ENCODE measurements at regions not wholly inside any gene's neighbourhood (a gene's known extent, or its start where the extent isn't known, plus 50 kb on each side); places are given as distances from the start of the nearest gene placed in this dataset.
A peak's percentile ranks its signal among the peaks of the same experiment; 100 is the strongest.

- no peaks in the 10 kb centered on the region for H3K4me1 Mint-ChIP-seq
- DNase-seq (no peak), ATAC-seq (no peak)
- peaks cover 0 to 7% of the 10 kb centered on the region in 2 donors for H3K9me3 Mint-ChIP-seq
- H3K27me3 Mint-ChIP-seq: no peaks in the 10 kb centered on the region
- no peak overlapping the region for H3K27ac Mint-ChIP-seq
- H3K4me3 Mint-ChIP-seq: no peak overlapping the region
These were observed 64.7 kb upstream of the GATA5 start for GRCh38 chr20:62540504-62540903.

GRCh38 chr20:62542862-62543261 is 67.1 kb upstream of the GATA5 start:
- no peak overlapping the region for H3K4me3 Mint-ChIP-seq
- H3K27me3 Mint-ChIP-seq: peaks cover 13% of the 10 kb centered on the region
- no peak overlapping the region for H3K27ac Mint-ChIP-seq
- no peaks in the 10 kb centered on the region for H3K4me1 Mint-ChIP-seq
- H3K9me3 Mint-ChIP-seq: peaks cover 0 to 7% of the 10 kb centered on the region in 2 donors
- ATAC-seq: no peak
- no peak for DNase-seq

- no peak for ATAC-seq
- peaks cover 21% of the 10 kb centered on the region for H3K27me3 Mint-ChIP-seq
- no peak for DNase-seq
- no peak overlapping the region for H3K4me3 Mint-ChIP-seq
- no peaks in the 10 kb centered on the region for H3K4me1 Mint-ChIP-seq
- no peak overlapping the region for H3K27ac Mint-ChIP-seq
- peaks cover 0 to 7% of the 10 kb centered on the region in 2 donors for H3K9me3 Mint-ChIP-seq
These were observed 67.9 kb upstream of the GATA5 start for GRCh38 chr20:62543470-62544302.

- no peak overlapping the region for H3K27ac Mint-ChIP-seq
- DNase-seq: no peak
- H3K9me3 Mint-ChIP-seq: peaks cover 0 to 7% of the 10 kb centered on the region in 2 donors
- ATAC-seq: no peak
- no peak overlapping the region for H3K4me3 Mint-ChIP-seq
- H3K4me1 Mint-ChIP-seq: no peaks in the 10 kb centered on the region
- peaks cover 30% of the 10 kb centered on the region for H3K27me3 Mint-ChIP-seq
These were observed 68.8 kb upstream of the GATA5 start for GRCh38 chr20:62544505-62545055.

GRCh38 chr20:62545271-62545670 is 69.5 kb upstream of the GATA5 start:
- ATAC-seq (no peak), DNase-seq (no peak)
- H3K9me3 Mint-ChIP-seq: peaks cover 0 to 7% of the 10 kb centered on the region in 2 donors
- no peak overlapping the region for H3K27ac Mint-ChIP-seq
- H3K4me3 Mint-ChIP-seq: no peak overlapping the region
- peaks cover 1% of the 10 kb centered on the region for H3K4me1 Mint-ChIP-seq
- H3K27me3 Mint-ChIP-seq: peaks cover 35% of the 10 kb centered on the region

- no peak for ATAC-seq
- peaks cover 0 to 7% of the 10 kb centered on the region in 2 donors for H3K9me3 Mint-ChIP-seq
- H3K27ac Mint-ChIP-seq: no peak overlapping the region
- no peak overlapping the region for H3K4me3 Mint-ChIP-seq
- peaks cover 8% of the 10 kb centered on the region for H3K4me1 Mint-ChIP-seq
- peaks cover 42% of the 10 kb centered on the region for H3K27me3 Mint-ChIP-seq
- DNase-seq: no peak
These were observed 70.2 kb upstream of the GATA5 start for GRCh38 chr20:62545901-62546525.

GRCh38 chr20:62546606-62547005 is 70.8 kb upstream of the GATA5 start:
- ATAC-seq (no peak), DNase-seq (no peak)
- Mint-ChIP-seq H3K27me3 (peaks cover 48% of the 10 kb centered on the region), H3K27ac (peak overlapping the region in 1 of 2 donors; percentile 54), H3K4me1 (peaks cover 14% of the 10 kb centered on the region), H3K9me3 (peaks cover 0 to 7% of the 10 kb centered on the region in 2 donors), H3K4me3 (no peak overlapping the region)

- no peak for DNase-seq
- Mint-ChIP-seq H3K4me3 (no peak overlapping the region), H3K4me1 (peaks cover 18% of the 10 kb centered on the region), H3K9me3 (peaks cover 0 to 7% of the 10 kb centered on the region in 2 donors), H3K27me3 (peaks cover 56% of the 10 kb centered on the region), H3K27ac (no peak overlapping the region)
- no peak for ATAC-seq
These were observed 71.6 kb upstream of the GATA5 start for GRCh38 chr20:62547364-62547763.

- Mint-ChIP-seq H3K4me1 (peaks cover 18% of the 10 kb centered on the region), H3K27me3 (peaks cover 67% of the 10 kb centered on the region), H3K27ac (no peak overlapping the region), H3K9me3 (peaks cover 0 to 7% of the 10 kb centered on the region in 2 donors), H3K4me3 (no peak overlapping the region)
- DNase-seq (no peak), ATAC-seq (no peak)
These were observed 72.7 kb upstream of the GATA5 start for GRCh38 chr20:62548471-62548870.

- Mint-ChIP-seq H3K4me1 (peaks cover 18% of the 10 kb centered on the region), H3K4me3 (no peak overlapping the region), H3K27ac (no peak overlapping the region), H3K27me3 (peaks cover 72% of the 10 kb centered on the region), H3K9me3 (peaks cover 0 to 7% of the 10 kb centered on the region in 2 donors)
- no peak for ATAC-seq
- DNase-seq: no peak
These were observed 73.2 kb upstream of the GATA5 start for GRCh38 chr20:62549029-62549428.

GRCh38 chr20:62549499-62550086 is 73.8 kb upstream of the GATA5 start:
- ATAC-seq (no peak), DNase-seq (no peak)
- peaks cover 78% of the 10 kb centered on the region for H3K27me3 Mint-ChIP-seq
- H3K4me1 Mint-ChIP-seq: peaks cover 18% of the 10 kb centered on the region
- peaks cover 0 to 3% of the 10 kb centered on the region in 2 donors for H3K9me3 Mint-ChIP-seq
- H3K4me3 Mint-ChIP-seq: no peak overlapping the region
- no peak overlapping the region for H3K27ac Mint-ChIP-seq

- Mint-ChIP-seq H3K27me3 (peaks cover 82% of the 10 kb centered on the region), H3K4me3 (peak overlapping the region; percentile 57 to 83)
- ATAC-seq: no peak
These were observed 74.4 kb upstream of the GATA5 start for GRCh38 chr20:62550087-62550632.

GRCh38 chr20:62551407-62552323 is 75.9 kb upstream of the GATA5 start:
- ATAC-seq (no peak), DNase-seq (no peak)
- no peak overlapping the region for H3K27ac Mint-ChIP-seq
- peaks cover 18% of the 10 kb centered on the region for H3K4me1 Mint-ChIP-seq
- no peaks in the 10 kb centered on the region for H3K9me3 Mint-ChIP-seq
- peaks cover 81% of the 10 kb centered on the region for H3K27me3 Mint-ChIP-seq
- peak overlapping the region in 1 of 2 donors; percentile 42 for H3K4me3 Mint-ChIP-seq

More at GRCh38 chr20:62550087-62550632, 74.4 kb upstream of the GATA5 start:
- Mint-ChIP-seq H3K27ac (no peak overlapping the region), H3K9me3 (no peaks in the 10 kb centered on the region), H3K4me1 (peaks cover 18% of the 10 kb centered on the region)
- DNase-seq: no peak

- H3K9me3 Mint-ChIP-seq: no peaks in the 10 kb centered on the region
- peak overlapping the region in 1 of 2 donors; percentile 58 for H3K27ac Mint-ChIP-seq
- peaks cover 72% of the 10 kb centered on the region for H3K27me3 Mint-ChIP-seq
- H3K4me1 Mint-ChIP-seq: peaks cover 18% of the 10 kb centered on the region
- ATAC-seq (no peak), DNase-seq (no peak)
- H3K4me3 Mint-ChIP-seq: no peak overlapping the region
These were observed 76.8 kb upstream of the GATA5 start for GRCh38 chr20:62552613-62553012.

Data from stimulated activated naive CD8-positive, alpha-beta T cell treated with anti-CD3 and anti-CD28 coated beads, Interleukin-15, amount 100 ng/mL, for 72 hours (primary cell).